NB4 (cell line): ENCODE measurements at regions not wholly inside any gene's neighbourhood (a gene's known extent, or its start where the extent isn't known, plus 50 kb on each side); places are given as distances from the start of the nearest gene placed in this dataset.

Experiments used
- CTCF ChIP-seq: IDR thresholded peaks from one replicate; pipeline ENCODE4 v1.5.1; 2012; ENCODE audit warnings: low read depth, low read length
- MAX ChIP-seq: IDR thresholded peaks from 2 replicates; pipeline ENCODE4 v1.6.1; 2011; ENCODE audit warnings: low read depth, low read length
- MYC ChIP-seq: IDR thresholded peaks from 2 replicates; pipeline ENCODE4 v1.6.1; 2011; ENCODE audit warnings: low read depth, low read length
- POLR2A ChIP-seq: IDR thresholded peaks from 2 replicates; pipeline ENCODE4 v1.6.1; 2011; ENCODE audit warnings: mild to moderate bottlenecking; ENCODE audit not compliant: insufficient read length; ENCODE audit errors: extremely low read depth

- TF ChIP-seq CTCF (no peak), POLR2A (no peak), MAX (no peak), MYC (no peak)
Measured at GRCh38 chr14:53603994-53604393, 352.6 kb downstream of the BMP4 start.
